Psoas muscle (tissue), 7 donors: ENCODE measurements at regions not wholly inside any gene's neighbourhood (a gene's known extent, or its start where the extent isn't known, plus 50 kb on each side); places are given as distances from the start of the nearest gene placed in this dataset.

Experiments
- ATAC-seq, 4 donors: fragments of 200-7000 bp; cut with Tn5 transposase; one replicate each; pipeline ENCODE4 v1.9.1; 2020; ENCODE audit warnings: moderate library complexity in 3 of 4, mild to moderate bottlenecking in 2 of 4
- DNase-seq, 2 donors: peaks; one replicate each; pipeline ENCODE4 v3.0.0-alpha.2; 2020
- H3K27ac ChIP-seq: fragments of 200-600 bp; one replicate; pipeline ENCODE4 v1.8.0; 2022
- H3K27me3 ChIP-seq, 3 donors: fragments of 200-600 bp in 1 of 3; one replicate each; pipeline versions ENCODE4 v1.6.1 to v1.8.0; 2013 to 2022; ENCODE audit warnings: low read length in 2 of 3, mild to moderate bottlenecking in 2 of 3, moderate library complexity in 1 of 3; ENCODE audit not compliant: insufficient read depth in 3 of 3
- H3K36me3 ChIP-seq, 2 donors: fragments of 200-600 bp in 1 of 2; one replicate each; pipeline versions ENCODE4 v1.6.1 to v1.8.0; 2013 to 2022; ENCODE audit warnings: low read depth in 1 of 2, mild to moderate bottlenecking in 1 of 2, moderate library complexity in 1 of 2; ENCODE audit not compliant: insufficient read depth in 1 of 2
- H3K4me1 ChIP-seq: fragments of 200-600 bp; one replicate; pipeline ENCODE4 v1.8.0; 2022
- H3K4me3 ChIP-seq: fragments of 200-600 bp; one replicate; pipeline ENCODE4 v1.8.0; 2022; ENCODE audit warnings: mild to moderate bottlenecking
- H3K9me3 ChIP-seq: fragments of 200-600 bp; one replicate; pipeline ENCODE4 v1.8.0; 2022
- WGBS, 3 donors: extraction: QIAGEN DNeasy Blood & Tissue Kit; methylation state at CpG; one replicate each; pipeline versions ENCODE4 v1.1.6 to v1.1.7; 2013; 5-methylcytosine and 5-hydroxymethylcytosine counted together
- intact Hi-C, 2 donors: fragments of 100-400 bp; cut with DNase I; formaldehyde crosslinking; loops; one replicate each; pipeline versions ENCODE4 v1.11.0 to v1.14.2; 2022
- TF ChIP-seq, protein P1 (sequence below): fragments of 200-600 bp; IDR thresholded peaks from one replicate; pipeline ENCODE4 v1.8.0; 2022; ENCODE audit warnings: antibody characterized with exemption
- donor health status: healthy with polysubstance abuse.
- donor health status: DM: no; HTN: no; CAD: no; lungs with moderate emphysema.
- donor health status: Bipolar disorder and iron deficiency.
- donor health status: healthy.
- donor health status: DM: yes; HTN: yes; CAD: no.
- donor health status: DM: no; HTN: no; CAD: no.
- donor health status: DM: yes; HTN: yes; CAD: no.

- H3K27me3 ChIP-seq, result no peaks in the 10 kb centered on the region
- TF ChIP-seq, protein P1, sequence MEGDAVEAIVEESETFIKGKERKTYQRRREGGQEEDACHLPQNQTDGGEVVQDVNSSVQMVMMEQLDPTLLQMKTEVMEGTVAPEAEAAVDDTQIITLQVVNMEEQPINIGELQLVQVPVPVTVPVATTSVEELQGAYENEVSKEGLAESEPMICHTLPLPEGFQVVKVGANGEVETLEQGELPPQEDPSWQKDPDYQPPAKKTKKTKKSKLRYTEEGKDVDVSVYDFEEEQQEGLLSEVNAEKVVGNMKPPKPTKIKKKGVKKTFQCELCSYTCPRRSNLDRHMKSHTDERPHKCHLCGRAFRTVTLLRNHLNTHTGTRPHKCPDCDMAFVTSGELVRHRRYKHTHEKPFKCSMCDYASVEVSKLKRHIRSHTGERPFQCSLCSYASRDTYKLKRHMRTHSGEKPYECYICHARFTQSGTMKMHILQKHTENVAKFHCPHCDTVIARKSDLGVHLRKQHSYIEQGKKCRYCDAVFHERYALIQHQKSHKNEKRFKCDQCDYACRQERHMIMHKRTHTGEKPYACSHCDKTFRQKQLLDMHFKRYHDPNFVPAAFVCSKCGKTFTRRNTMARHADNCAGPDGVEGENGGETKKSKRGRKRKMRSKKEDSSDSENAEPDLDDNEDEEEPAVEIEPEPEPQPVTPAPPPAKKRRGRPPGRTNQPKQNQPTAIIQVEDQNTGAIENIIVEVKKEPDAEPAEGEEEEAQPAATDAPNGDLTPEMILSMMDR, result no peak
- H3K27ac ChIP-seq, result no peak overlapping the region
- intact Hi-C loops, result loop anchor here in 1 of 2 donors (5.0 kb wide), 1 partner anchor 43 kb away; no protein-coding TSS in a partner anchor
- 72 to 94% (median 93%) methylated on average over 4 of the region's 4 CpGs for WGBS, 3 donors
- no peaks in the 10 kb centered on the region for H3K36me3 ChIP-seq
- DNase-seq (no peak), ATAC-seq (no peak)
- no peaks in the 10 kb centered on the region for H3K9me3 ChIP-seq
- H3K4me3 ChIP-seq, result no peak overlapping the region
- peaks cover 13% of the 10 kb centered on the region for H3K4me1 ChIP-seq
These were observed 143.2 kb downstream of the FAM43A start for GRCh38 chr3:194828926-194829325.

- WGBS, 3 donors, result 68 to 86% (median 70%) methylated on average over 6 of the region's 6 CpGs
- TF ChIP-seq, protein P1, result no peak
- peaks cover 1% of the 10 kb centered on the region for H3K4me1 ChIP-seq
- no peaks in the 10 kb centered on the region for H3K36me3 ChIP-seq
- intact Hi-C loops, result no loop called here
- H3K27ac ChIP-seq, result no peak overlapping the region
- H3K9me3 ChIP-seq, result no peaks in the 10 kb centered on the region
- ATAC-seq (no peak), DNase-seq (no peak)
- no peak overlapping the region for H3K4me3 ChIP-seq
- no peaks in the 10 kb centered on the region for H3K27me3 ChIP-seq
These were observed 144.7 kb downstream of the FAM43A start for GRCh38 chr3:194830401-194830800.

- H3K36me3 ChIP-seq, result no peaks in the 10 kb centered on the region
- TF ChIP-seq, protein P1, result no peak
- intact Hi-C loops, result no loop called here
- ATAC-seq (no peak), DNase-seq (no peak)
- no peak overlapping the region for H3K4me3 ChIP-seq
- H3K4me1 ChIP-seq, result no peaks in the 10 kb centered on the region
- H3K9me3 ChIP-seq, result no peaks in the 10 kb centered on the region
- 97 to 100% (median 100%) methylated on average over 1 of the region's 1 CpG for WGBS, 3 donors
- no peaks in the 10 kb centered on the region for H3K27me3 ChIP-seq
- H3K27ac ChIP-seq, result no peak overlapping the region
These were observed 145.3 kb downstream of the FAM43A start for GRCh38 chr3:194830978-194831377.

DNA sequence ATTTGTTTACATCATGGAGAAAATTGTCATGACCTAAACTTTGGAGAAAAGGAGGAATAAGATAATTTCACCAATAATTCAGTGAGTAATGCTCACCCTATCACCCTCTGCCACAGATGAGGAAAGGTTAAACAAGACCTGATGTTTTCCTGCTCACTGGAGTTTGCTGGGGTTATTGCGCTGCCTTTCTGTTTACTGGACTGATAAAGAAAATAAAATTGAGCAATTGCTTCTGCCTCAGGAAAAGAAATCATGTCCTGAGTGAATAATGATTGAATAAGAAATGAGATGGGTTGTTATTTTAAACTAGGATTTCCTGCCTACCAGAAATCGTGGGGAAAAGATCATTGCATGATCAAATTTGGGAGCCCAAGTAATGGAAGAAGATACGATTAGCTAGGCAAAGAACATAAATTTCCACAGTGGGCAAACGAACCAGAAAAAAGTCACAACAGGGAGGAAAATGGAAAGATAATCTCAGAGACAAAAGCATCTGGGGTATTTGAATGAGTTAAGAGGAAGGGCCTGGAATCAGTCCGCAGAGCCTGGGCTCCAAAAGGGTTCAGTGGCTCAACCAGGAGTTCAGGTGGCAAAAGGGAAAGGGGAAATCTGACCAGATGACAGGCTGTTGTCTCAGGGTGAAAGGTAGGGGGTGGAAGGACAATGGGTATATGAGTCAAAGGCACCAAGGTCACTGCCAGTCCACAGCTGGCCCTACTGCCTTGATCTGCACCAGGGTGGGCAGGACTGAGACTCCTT is 146.8 kb downstream of the FAM43A start:
- WGBS, 3 donors, result 84 to 87% (median 85%) methylated on average over 5 of the region's 5 CpGs
- TF ChIP-seq, protein P1, result no peak
- DNase-seq (no peak), ATAC-seq (no peak)
- intact Hi-C loops, result no loop called here
- Histone ChIP-seq H3K27ac (no peak overlapping the region), H3K36me3 (no peaks in the 10 kb centered on the region), H3K27me3 (no peaks in the 10 kb centered on the region), H3K9me3 (no peaks in the 10 kb centered on the region), H3K4me1 (no peaks in the 10 kb centered on the region), H3K4me3 (no peak overlapping the region)
